ENCODE measurements at regions not wholly inside any gene's neighbourhood (a gene's known extent, or its start where the extent isn't known, plus 50 kb on each side); places are given as distances from the start of the nearest gene placed in this dataset.
"Not testable (repeated sequence)": the region's sequence is repeated elsewhere in the genome, so short reads cannot be mapped to it uniquely, and the experiment has no call there.

GRCh38 chr7:68892236-68892635 is 706.0 kb upstream of the AUTS2 start:
- DNase-seq (ENCODE audit: low read depth in 4 of 4, low spot score in 3 of 4), result no peak

- DNase-seq (ENCODE audit: low read depth in 4 of 4, low spot score in 3 of 4), result no peak
Observed at GRCh38 chr7:68893411-68893810, 704.9 kb upstream of the AUTS2 start.

- DNase-seq (ENCODE audit: low read depth in 4 of 4, low spot score in 3 of 4), result not testable (repeated sequence)
Observed at GRCh38 chr7:68899156-68899555, 699.1 kb upstream of the AUTS2 start.

- DNase-seq (ENCODE audit: low read depth in 4 of 4, low spot score in 3 of 4), result no peak
Observed at GRCh38 chr7:68900096-68900495, 698.2 kb upstream of the AUTS2 start.

- no peak for DNase-seq (ENCODE audit: low read depth in 4 of 4, low spot score in 3 of 4)
Observed at GRCh38 chr7:68904630-68905029, 693.6 kb upstream of the AUTS2 start.

GRCh38 chr7:68911754-68912153 is 686.5 kb upstream of the AUTS2 start:
- no peak for DNase-seq (ENCODE audit: low read depth in 4 of 4, low spot score in 3 of 4)

GRCh38 chr7:68914006-68914405 is 684.3 kb upstream of the AUTS2 start:
- DNase-seq (ENCODE audit: low read depth in 4 of 4, low spot score in 3 of 4), result no peak

- DNase-seq (ENCODE audit: low read depth in 4 of 4, low spot score in 3 of 4), result no peak
Observed at GRCh38 chr7:68917041-68917651, 681.1 kb upstream of the AUTS2 start.

GRCh38 chr7:68918621-68919020 is 679.7 kb upstream of the AUTS2 start:
- DNase-seq (ENCODE audit: low read depth in 4 of 4, low spot score in 3 of 4), result no peak

- DNase-seq (ENCODE audit: low read depth in 4 of 4, low spot score in 3 of 4), result no peak
Observed at GRCh38 chr7:68922850-68923249, 675.4 kb upstream of the AUTS2 start.

- DNase-seq (ENCODE audit: low read depth in 4 of 4, low spot score in 3 of 4), result no peak
Observed at GRCh38 chr7:68925241-68925640, 673.0 kb upstream of the AUTS2 start.

- no peak for DNase-seq (ENCODE audit: low read depth in 4 of 4, low spot score in 3 of 4)
Observed at GRCh38 chr7:68929781-68930261, 668.5 kb upstream of the AUTS2 start.

GRCh38 chr7:68936471-68937035 is 661.7 kb upstream of the AUTS2 start:
- no peak for DNase-seq (ENCODE audit: low read depth in 4 of 4, low spot score in 3 of 4)

- DNase-seq (ENCODE audit: low read depth in 4 of 4, low spot score in 3 of 4), result no peak
Observed at GRCh38 chr7:68938151-68938550, 660.1 kb upstream of the AUTS2 start.

GRCh38 chr7:68943786-68944185 is 654.5 kb upstream of the AUTS2 start:
- no peak for DNase-seq (ENCODE audit: low read depth in 4 of 4, low spot score in 3 of 4)

- no peak for DNase-seq (ENCODE audit: low read depth in 4 of 4, low spot score in 3 of 4)
Observed at GRCh38 chr7:68955656-68956055, 642.6 kb upstream of the AUTS2 start.

- no peak for DNase-seq (ENCODE audit: low read depth in 4 of 4, low spot score in 3 of 4)
Observed at GRCh38 chr7:68958571-68958970, 639.7 kb upstream of the AUTS2 start.

GRCh38 chr7:68963552-68963951 is 634.7 kb upstream of the AUTS2 start:
- DNase-seq (ENCODE audit: low read depth in 4 of 4, low spot score in 3 of 4), result no peak

GRCh38 chr7:68964060-68964459 is 634.2 kb upstream of the AUTS2 start:
- no peak for DNase-seq (ENCODE audit: low read depth in 4 of 4, low spot score in 3 of 4)

GRCh38 chr7:68965351-68965750 is 632.9 kb upstream of the AUTS2 start:
- DNase-seq (ENCODE audit: low read depth in 4 of 4, low spot score in 3 of 4), result no peak

GRCh38 chr7:68967598-68967997 is 630.7 kb upstream of the AUTS2 start:
- no peak for DNase-seq (ENCODE audit: low read depth in 4 of 4, low spot score in 3 of 4)

GRCh38 chr7:68969571-68969970 is 628.7 kb upstream of the AUTS2 start:
- DNase-seq (ENCODE audit: low read depth in 4 of 4, low spot score in 3 of 4), result no peak

Data from left renal pelvis (tissue), 4 donors.